ENCODE measurements at regions not wholly inside any gene's neighbourhood (a gene's known extent, or its start where the extent isn't known, plus 50 kb on each side); places are given as distances from the start of the nearest gene placed in this dataset.

DNA sequence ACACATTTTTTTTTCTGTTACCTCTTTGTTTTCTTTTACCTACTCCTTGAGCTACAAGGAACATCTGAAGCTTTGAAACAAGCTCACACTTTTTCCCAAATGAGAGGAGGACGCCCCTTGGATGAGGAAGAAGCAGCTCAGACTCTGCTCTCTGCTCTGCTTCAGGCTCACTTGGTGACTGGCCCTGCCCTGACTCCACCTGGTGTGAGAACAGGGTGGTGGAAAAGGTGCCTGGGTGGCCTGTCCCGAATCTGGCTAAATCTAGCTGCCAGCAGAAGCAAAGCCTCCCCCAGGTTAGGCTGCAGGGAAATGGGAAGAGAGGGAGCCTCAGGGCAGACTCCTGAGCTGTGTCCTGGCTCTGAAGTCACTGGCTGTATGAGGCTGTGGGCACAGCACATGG is 68.0 kb upstream of the CEACAM8 start:
- intact Hi-C loops (cut with micrococcal nuclease) (no loop called here), dilution Hi-C loops (cut with MboI; ENCODE audit: extremely low pct_ligation_motif_present, low sequenced_read_pairs) (no loop called here)
- H3K9me1 ChIP-seq (replicated peaks; ENCODE audit: control insufficient read depth, extremely low read depth, insufficient read depth, low read length), result no peaks in the 10 kb centered on the region
- H3K79me2 ChIP-seq (ENCODE audit: control insufficient read depth, insufficient read depth, low read length), result no peaks in the 10 kb centered on the region
- no peak overlapping the region for H3K4me2 ChIP-seq (ENCODE audit: insufficient read depth, low read length)
- POLR2A ChIA-PET, result no interaction called here
- no peaks in the 10 kb centered on the region for H3K4me1 ChIP-seq (ENCODE audit: control insufficient read depth, extremely low read depth, insufficient read depth, low read length)
- no peak overlapping the region for H2AFZ ChIP-seq (ENCODE audit: low read depth, low read length)
- no peak overlapping the region for H3K4me3 ChIP-seq (replicated peaks in 1 of 3; ENCODE audit: insufficient read depth in 1 of 3, low read depth in 1 of 3, low read length in 3 of 3)
- H3K9ac ChIP-seq (replicated peaks; ENCODE audit: extremely low read depth, insufficient read depth, low read length), result no peak overlapping the region
- no TSS peak for BruUV-seq (replicated peaks)
- no peak for DNase-seq (ENCODE audit: low read depth, low spot score)
- H3K9me3 ChIP-seq (replicated peaks; ENCODE audit: control insufficient read depth, insufficient read depth, low read length), result no peaks in the 10 kb centered on the region
- no peak overlapping the region for H3K27ac ChIP-seq (ENCODE audit: insufficient read depth, low read depth, low read length)
- no peaks in the 10 kb centered on the region for H3K27me3 ChIP-seq (ENCODE audit: control insufficient read depth in 2 of 2, insufficient read depth in 2 of 2, low read length in 2 of 2)
- CTCF ChIA-PET, result no interaction called here
- no peaks in the 10 kb centered on the region for H4K20me1 ChIP-seq (replicated peaks; ENCODE audit: control insufficient read depth, extremely low read depth, insufficient read depth, low read length)
- no peak for FAIRE-seq
- no peak for TF ChIP-seq GATA2 (IDR thresholded peaks at IDR 0.05; ENCODE audit: insufficient read depth, insufficient read length, low read depth, low read length)
- TF ChIP-seq EZH2 (IDR thresholded peaks at IDR 0.05; ENCODE audit: borderline replicate concordance, low read depth, low read length, severe bottlenecking), result no peak
- TF ChIP-seq POLR2AphosphoS5 (IDR thresholded peaks at IDR 0.05; ENCODE audit: insufficient read depth, low read depth, low read length), result no peak
- TF ChIP-seq, protein P1, sequence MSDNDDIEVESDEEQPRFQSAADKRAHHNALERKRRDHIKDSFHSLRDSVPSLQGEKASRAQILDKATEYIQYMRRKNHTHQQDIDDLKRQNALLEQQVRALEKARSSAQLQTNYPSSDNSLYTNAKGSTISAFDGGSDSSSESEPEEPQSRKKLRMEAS (IDR thresholded peaks at IDR 0.05; ENCODE audit: insufficient read depth, insufficient read length), result no peak
- TF ChIP-seq MYC (IDR thresholded peaks at IDR 0.05; ENCODE audit: low read depth, low read length), result no peak
- no peak for TF ChIP-seq JUN (IDR thresholded peaks at IDR 0.05; ENCODE audit: borderline replicate concordance, insufficient read depth, insufficient read length, low read depth)
- TF ChIP-seq, protein P2, sequence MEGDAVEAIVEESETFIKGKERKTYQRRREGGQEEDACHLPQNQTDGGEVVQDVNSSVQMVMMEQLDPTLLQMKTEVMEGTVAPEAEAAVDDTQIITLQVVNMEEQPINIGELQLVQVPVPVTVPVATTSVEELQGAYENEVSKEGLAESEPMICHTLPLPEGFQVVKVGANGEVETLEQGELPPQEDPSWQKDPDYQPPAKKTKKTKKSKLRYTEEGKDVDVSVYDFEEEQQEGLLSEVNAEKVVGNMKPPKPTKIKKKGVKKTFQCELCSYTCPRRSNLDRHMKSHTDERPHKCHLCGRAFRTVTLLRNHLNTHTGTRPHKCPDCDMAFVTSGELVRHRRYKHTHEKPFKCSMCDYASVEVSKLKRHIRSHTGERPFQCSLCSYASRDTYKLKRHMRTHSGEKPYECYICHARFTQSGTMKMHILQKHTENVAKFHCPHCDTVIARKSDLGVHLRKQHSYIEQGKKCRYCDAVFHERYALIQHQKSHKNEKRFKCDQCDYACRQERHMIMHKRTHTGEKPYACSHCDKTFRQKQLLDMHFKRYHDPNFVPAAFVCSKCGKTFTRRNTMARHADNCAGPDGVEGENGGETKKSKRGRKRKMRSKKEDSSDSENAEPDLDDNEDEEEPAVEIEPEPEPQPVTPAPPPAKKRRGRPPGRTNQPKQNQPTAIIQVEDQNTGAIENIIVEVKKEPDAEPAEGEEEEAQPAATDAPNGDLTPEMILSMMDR (IDR thresholded peaks at IDR 0.05; ENCODE audit: extremely low read depth in 1 of 2, insufficient read depth in 1 of 2, low read depth in 1 of 2, low read length in 2 of 2), result no peak
- TF ChIP-seq POLR2A (IDR thresholded peaks at IDR 0.05; ENCODE audit: low read depth, low read length), result no peak
- H3K36me3 ChIP-seq (ENCODE audit: control insufficient read depth in 2 of 2, extremely low read depth in 1 of 2, insufficient read depth in 2 of 2, low read length in 2 of 2), result no peaks in the 10 kb centered on the region

Data from endothelial cell of umbilical vein (primary cell).